GM04503 (cell line): ENCODE measurements at regions not wholly inside any gene's neighbourhood (a gene's known extent, or its start where the extent isn't known, plus 50 kb on each side); places are given as distances from the start of the nearest gene placed in this dataset.

Source experiments
- DNase-seq: peaks from one replicate; pipeline ENCODE4 v3.0.0-alpha.2; 2012; ENCODE audit warnings: low read depth

GRCh38 chr2:111219285-111219684, 98.6 kb downstream of the BCL2L11 start:
- DNase-seq: no peak

GRCh38 chr2:111219734-111220505, 99.2 kb downstream of the BCL2L11 start:
- no peak for DNase-seq

GRCh38 chr2:111220962-111221361, 100.2 kb downstream of the BCL2L11 start:
- DNase-seq: no peak

GRCh38 chr2:111221701-111222100, 101.0 kb downstream of the BCL2L11 start:
- DNase-seq: no peak

- no peak for DNase-seq
Observed at GRCh38 chr2:111222204-111222866, 101.6 kb downstream of the BCL2L11 start.

- DNase-seq: no peak
Observed at GRCh38 chr2:111225856-111226255, 105.1 kb downstream of the BCL2L11 start.

- peak; percentile 47 for DNase-seq
Observed at GRCh38 chr2:111226876-111227700, 106.4 kb downstream of the BCL2L11 start.

- peak; percentile 71 for DNase-seq
Observed at GRCh38 chr2:111227716-111228141, 107.0 kb downstream of the BCL2L11 start.

- DNase-seq: no peak
Observed at GRCh38 chr2:111231532-111232252, 111.0 kb downstream of the BCL2L11 start.

GRCh38 chr2:111235192-111236015, 114.7 kb downstream of the BCL2L11 start:
- no peak for DNase-seq

- DNase-seq: no peak
Observed at GRCh38 chr2:111236025-111236424, 115.3 kb downstream of the BCL2L11 start.

GRCh38 chr2:111238296-111238695, 117.6 kb downstream of the BCL2L11 start:
- DNase-seq: no peak

- DNase-seq: no peak
Observed at GRCh38 chr2:111239107-111239506, 118.4 kb downstream of the BCL2L11 start.

GRCh38 chr2:111239581-111240249, 119.0 kb downstream of the BCL2L11 start:
- DNase-seq: no peak

GRCh38 chr2:111243295-111243694, 122.6 kb downstream of the BCL2L11 start:
- no peak for DNase-seq

- DNase-seq: no peak
Observed at GRCh38 chr2:111244864-111245263, 124.2 kb downstream of the BCL2L11 start.

GRCh38 chr2:111246620-111247061, 125.9 kb downstream of the BCL2L11 start:
- no peak for DNase-seq

- DNase-seq: no peak
Observed at GRCh38 chr2:111247491-111247890, 126.8 kb downstream of the BCL2L11 start.

GRCh38 chr2:111249806-111250205, 129.1 kb downstream of the BCL2L11 start:
- DNase-seq: no peak

- no peak for DNase-seq
Observed at GRCh38 chr2:111250448-111251030, 129.8 kb downstream of the BCL2L11 start.
